Cardiac muscle cell (in vitro differentiated cells and primary cell): ENCODE measurements at regions not wholly inside any gene's neighbourhood (a gene's known extent, or its start where the extent isn't known, plus 50 kb on each side); places are given as distances from the start of the nearest gene placed in this dataset.

Experiments used
- DNase-seq, 2 donors: peaks; one replicate each; pipeline versions ENCODE4 v3.0.0 to v3.0.0-alpha.2; 2010 to 2017; ENCODE audit warnings: low read depth in 1 of 2, low spot score in 1 of 2
- H3K27ac ChIP-seq: fragments of 200-600 bp; sonication (generic); 2 replicates; pipeline ENCODE4 v1.5.1; 2016
- H3K27me3 ChIP-seq: fragments of 200-600 bp; sonication (generic); 2 replicates; pipeline ENCODE4 v1.6.0; 2016; ENCODE audit warnings: control low read depth
- H3K36me3 ChIP-seq: fragments of 200-600 bp; sonication (generic); 2 replicates; pipeline ENCODE4 v1.5.1; 2016; ENCODE audit warnings: control low read depth
- H3K4me1 ChIP-seq: fragments of 200-600 bp; sonication (generic); 2 replicates; pipeline ENCODE4 v1.8.1; 2017; ENCODE audit warnings: low read depth, mild to moderate bottlenecking, mixed run types
- H3K4me3 ChIP-seq: fragments of 200-600 bp; sonication (generic); 2 replicates; pipeline ENCODE4 v1.5.1; 2016; ENCODE audit warnings: mild to moderate bottlenecking
- H3K9me3 ChIP-seq: fragments of 200-600 bp; sonication (generic); 2 replicates; pipeline ENCODE4 v1.5.1; 2017; ENCODE audit warnings: low read depth, mild to moderate bottlenecking, control low read depth
- CTCF ChIP-seq: IDR thresholded peaks from 2 replicates; pipeline ENCODE4 v1.5.1; 2012; ENCODE audit warnings: low read depth, mild to moderate bottlenecking, low read length

- H3K27me3 ChIP-seq, result no peaks in the 10 kb centered on the region
- no peak overlapping the region for H3K27ac ChIP-seq
- no peak for TF ChIP-seq CTCF
- H3K9me3 ChIP-seq, result no peaks in the 10 kb centered on the region
- H3K36me3 ChIP-seq, result no peaks in the 10 kb centered on the region
- DNase-seq, result no peak
- H3K4me1 ChIP-seq, result no peaks in the 10 kb centered on the region
- no peak overlapping the region for H3K4me3 ChIP-seq
Observed at GRCh38 chr13:38283346-38283745, 66.3 kb upstream of the UFM1 start.

GRCh38 chr13:38265132-38265497, 84.5 kb upstream of the UFM1 start:
- TF ChIP-seq CTCF, result no peak
- no peaks in the 10 kb centered on the region for H3K9me3 ChIP-seq
- no peaks in the 10 kb centered on the region for H3K4me1 ChIP-seq
- H3K27me3 ChIP-seq, result no peaks in the 10 kb centered on the region
- no peaks in the 10 kb centered on the region for H3K36me3 ChIP-seq
- H3K4me3 ChIP-seq, result no peak overlapping the region
- no peak for DNase-seq
- no peak overlapping the region for H3K27ac ChIP-seq

DNA sequence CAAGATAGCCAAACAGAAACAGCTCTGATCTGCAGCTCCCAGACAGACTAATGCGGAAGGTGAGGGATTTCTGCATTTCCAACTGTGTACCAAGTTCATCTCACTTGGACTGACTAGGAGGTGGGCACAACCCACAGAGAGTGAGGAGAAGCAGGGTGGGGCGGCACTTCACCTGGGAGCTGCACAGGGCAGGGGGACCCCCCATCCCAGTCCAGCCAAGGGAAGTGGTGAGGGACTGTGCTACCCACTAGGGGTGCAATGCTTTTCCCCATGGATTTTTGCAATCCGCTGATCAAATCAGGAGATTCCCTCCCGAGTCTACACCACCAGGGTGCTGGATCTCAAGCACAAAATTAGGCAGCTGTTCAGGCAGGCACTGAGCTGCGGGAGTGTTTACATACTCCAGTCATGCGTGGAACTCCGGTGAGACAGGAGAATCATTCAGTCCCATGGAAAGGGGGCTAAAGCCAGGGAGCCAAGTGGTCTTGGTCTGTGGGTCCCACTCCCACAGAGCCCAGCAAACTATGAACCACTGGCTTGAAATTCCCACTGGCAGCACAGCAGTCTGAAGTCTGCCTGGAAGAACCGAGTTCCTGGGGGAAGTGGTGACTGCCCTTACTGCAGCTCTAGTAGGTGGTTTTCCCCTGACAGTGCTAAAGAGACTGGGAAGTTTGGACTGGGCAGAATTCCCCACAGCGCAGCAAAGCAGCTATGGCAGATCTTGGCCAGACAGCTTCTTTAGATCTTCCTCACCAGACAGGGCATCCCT, 85.1 kb upstream of the UFM1 start:
- Histone ChIP-seq H3K27me3 (no peaks in the 10 kb centered on the region), H3K4me3 (no peak overlapping the region), H3K27ac (no peak overlapping the region), H3K9me3 (no peaks in the 10 kb centered on the region), H3K36me3 (no peaks in the 10 kb centered on the region), H3K4me1 (no peaks in the 10 kb centered on the region)
- DNase-seq, result peak in 1 of 2 donors; percentile 0
- no peak for TF ChIP-seq CTCF

DNA sequence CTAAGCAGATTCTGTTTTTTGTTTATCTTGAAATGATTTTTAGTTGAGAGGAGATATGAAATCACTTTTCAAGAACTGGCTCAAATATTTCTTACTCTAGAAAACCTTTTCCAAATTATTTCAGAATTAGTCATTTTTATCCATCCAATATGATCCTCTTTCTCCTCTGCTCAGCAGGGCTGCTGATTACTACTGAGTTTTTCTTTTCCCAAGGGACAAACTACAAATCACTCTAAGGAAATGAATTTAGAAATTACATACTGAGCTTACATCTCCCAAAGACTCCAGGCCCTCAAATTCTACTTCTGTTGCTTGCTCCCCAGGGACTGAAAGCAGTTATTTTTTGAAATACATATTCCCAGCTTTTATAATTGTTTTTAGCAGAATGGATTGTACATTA, 87.4 kb upstream of the UFM1 start:
- Histone ChIP-seq H3K9me3 (no peaks in the 10 kb centered on the region), H3K27ac (no peak overlapping the region), H3K36me3 (no peaks in the 10 kb centered on the region), H3K27me3 (no peaks in the 10 kb centered on the region), H3K4me3 (no peak overlapping the region), H3K4me1 (no peaks in the 10 kb centered on the region)
- peak in 1 of 2 donors; percentile 63 for DNase-seq
- no peak for TF ChIP-seq CTCF

DNA sequence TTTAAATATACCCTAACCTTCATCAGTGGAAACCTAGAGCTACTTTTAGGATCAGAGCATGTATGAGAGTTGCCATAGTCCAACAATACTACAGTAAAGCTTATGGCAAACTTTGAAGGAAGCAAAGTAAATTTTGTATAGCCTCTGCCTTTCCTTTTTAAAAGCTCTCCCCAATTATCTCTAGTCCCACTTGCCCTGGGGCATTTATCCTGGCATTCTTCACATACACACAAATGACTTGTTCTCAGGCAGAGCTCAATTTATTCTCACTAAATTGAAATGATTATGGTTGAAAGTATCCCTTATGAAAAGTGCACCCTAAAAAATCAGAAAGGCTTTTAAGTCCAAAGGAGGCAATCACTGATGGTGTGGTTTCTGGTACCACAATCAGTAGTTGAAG, 94.1 kb upstream of the UFM1 start:
- TF ChIP-seq CTCF, result no peak
- Histone ChIP-seq H3K27ac (no peak overlapping the region), H3K27me3 (no peaks in the 10 kb centered on the region), H3K9me3 (no peaks in the 10 kb centered on the region), H3K36me3 (no peaks in the 10 kb centered on the region), H3K4me1 (no peaks in the 10 kb centered on the region), H3K4me3 (no peak overlapping the region)
- DNase-seq, result no peak
